ENCODE measurements at regions not wholly inside any gene's neighbourhood (a gene's known extent, or its start where the extent isn't known, plus 50 kb on each side); places are given as distances from the start of the nearest gene placed in this dataset.

- peaks cover 14% of the 10 kb centered on the region for H3K27me3 Mint-ChIP-seq (ENCODE audit: low read depth)
- no peak overlapping the region for H3K4me3 Mint-ChIP-seq
- ATAC-seq (no peak), DNase-seq (no peak)
- no peaks in the 10 kb centered on the region for H3K9me3 Mint-ChIP-seq
- no peaks in the 10 kb centered on the region for H3K4me1 Mint-ChIP-seq (ENCODE audit: low read depth)
- H3K36me3 Mint-ChIP-seq (ENCODE audit: insufficient read depth) = no peaks in the 10 kb centered on the region
Observed at GRCh38 chr10:43901744-43902504, 253.2 kb upstream of the ZNF32 start.

- Mint-ChIP-seq H3K27me3 (ENCODE audit: low read depth) (peaks cover 14% of the 10 kb centered on the region), H3K4me3 (no peak overlapping the region), H3K4me1 (ENCODE audit: low read depth) (no peaks in the 10 kb centered on the region), H3K36me3 (ENCODE audit: insufficient read depth) (no peaks in the 10 kb centered on the region), H3K9me3 (no peaks in the 10 kb centered on the region)
- DNase-seq (no peak), ATAC-seq (no peak)
Observed at GRCh38 chr10:43901302-43901701, 252.6 kb upstream of the ZNF32 start.

- Mint-ChIP-seq H3K9me3 (no peaks in the 10 kb centered on the region), H3K27me3 (ENCODE audit: low read depth) (peaks cover 14% of the 10 kb centered on the region), H3K36me3 (ENCODE audit: insufficient read depth) (no peaks in the 10 kb centered on the region), H3K4me3 (no peak overlapping the region), H3K4me1 (ENCODE audit: low read depth) (no peaks in the 10 kb centered on the region)
- DNase-seq = no peak
- no peak for ATAC-seq
Observed at GRCh38 chr10:43900571-43900970, 251.9 kb upstream of the ZNF32 start.

- Mint-ChIP-seq H3K4me3 (no peak overlapping the region), H3K4me1 (ENCODE audit: low read depth) (no peaks in the 10 kb centered on the region), H3K27me3 (ENCODE audit: low read depth) (peaks cover 13% of the 10 kb centered on the region), H3K36me3 (ENCODE audit: insufficient read depth) (no peaks in the 10 kb centered on the region), H3K9me3 (no peaks in the 10 kb centered on the region)
- ATAC-seq = no peak
- no peak for DNase-seq
Observed at GRCh38 chr10:43899224-43899959, 250.7 kb upstream of the ZNF32 start.

GRCh38 chr10:43898592-43898991 is 249.9 kb upstream of the ZNF32 start:
- DNase-seq (no peak), ATAC-seq (no peak)
- no peaks in the 10 kb centered on the region for H3K4me1 Mint-ChIP-seq (ENCODE audit: low read depth)
- no peak overlapping the region for H3K4me3 Mint-ChIP-seq
- H3K9me3 Mint-ChIP-seq = no peaks in the 10 kb centered on the region
- no peaks in the 10 kb centered on the region for H3K36me3 Mint-ChIP-seq (ENCODE audit: insufficient read depth)
- H3K27me3 Mint-ChIP-seq (ENCODE audit: low read depth) = peaks cover 13% of the 10 kb centered on the region

- ATAC-seq (peak in 1 of 2 donors; percentile 14), DNase-seq (no peak)
- no peaks in the 10 kb centered on the region for H3K4me1 Mint-ChIP-seq (ENCODE audit: low read depth)
- H3K36me3 Mint-ChIP-seq (ENCODE audit: insufficient read depth) = no peaks in the 10 kb centered on the region
- peaks cover 13% of the 10 kb centered on the region for H3K27me3 Mint-ChIP-seq (ENCODE audit: low read depth)
- no peaks in the 10 kb centered on the region for H3K9me3 Mint-ChIP-seq
- H3K4me3 Mint-ChIP-seq = no peak overlapping the region
Observed at GRCh38 chr10:43897765-43898419, 249.2 kb upstream of the ZNF32 start.

GRCh38 chr10:43892062-43892770 is 243.5 kb upstream of the ZNF32 start:
- ATAC-seq = no peak
- no peaks in the 10 kb centered on the region for H3K9me3 Mint-ChIP-seq
- peaks cover 9% of the 10 kb centered on the region for H3K27me3 Mint-ChIP-seq (ENCODE audit: low read depth)
- no peaks in the 10 kb centered on the region for H3K36me3 Mint-ChIP-seq (ENCODE audit: insufficient read depth)
- no peak for DNase-seq
- H3K4me3 Mint-ChIP-seq = no peak overlapping the region
- no peaks in the 10 kb centered on the region for H3K4me1 Mint-ChIP-seq (ENCODE audit: low read depth)

- no peaks in the 10 kb centered on the region for H3K4me1 Mint-ChIP-seq (ENCODE audit: low read depth)
- DNase-seq = no peak
- peaks cover 12% of the 10 kb centered on the region for H3K27me3 Mint-ChIP-seq (ENCODE audit: low read depth)
- H3K9me3 Mint-ChIP-seq = no peaks in the 10 kb centered on the region
- no peak for ATAC-seq
- no peak overlapping the region for H3K4me3 Mint-ChIP-seq
- H3K36me3 Mint-ChIP-seq (ENCODE audit: insufficient read depth) = no peaks in the 10 kb centered on the region
Observed at GRCh38 chr10:43891241-43891640, 242.6 kb upstream of the ZNF32 start.

- DNase-seq = no peak
- H3K9me3 Mint-ChIP-seq = no peaks in the 10 kb centered on the region
- H3K36me3 Mint-ChIP-seq (ENCODE audit: insufficient read depth) = no peaks in the 10 kb centered on the region
- no peak overlapping the region for H3K4me3 Mint-ChIP-seq
- no peaks in the 10 kb centered on the region for H3K4me1 Mint-ChIP-seq (ENCODE audit: low read depth)
- no peak for ATAC-seq
- H3K27me3 Mint-ChIP-seq (ENCODE audit: low read depth) = peaks cover 12% of the 10 kb centered on the region
Observed at GRCh38 chr10:43890124-43890523, 241.4 kb upstream of the ZNF32 start.

- Mint-ChIP-seq H3K4me3 (no peak overlapping the region), H3K9me3 (no peaks in the 10 kb centered on the region), H3K36me3 (ENCODE audit: insufficient read depth) (no peaks in the 10 kb centered on the region), H3K4me1 (ENCODE audit: low read depth) (no peaks in the 10 kb centered on the region), H3K27me3 (ENCODE audit: low read depth) (peaks cover 8% of the 10 kb centered on the region)
- no peak for ATAC-seq
- no peak for DNase-seq
Observed at GRCh38 chr10:43888586-43888985, 239.9 kb upstream of the ZNF32 start.

GRCh38 chr10:43885842-43886241 is 237.2 kb upstream of the ZNF32 start:
- ATAC-seq (no peak), DNase-seq (no peak)
- Mint-ChIP-seq H3K9me3 (no peaks in the 10 kb centered on the region), H3K36me3 (ENCODE audit: insufficient read depth) (no peaks in the 10 kb centered on the region), H3K4me1 (ENCODE audit: low read depth) (no peaks in the 10 kb centered on the region), H3K4me3 (no peak overlapping the region), H3K27me3 (ENCODE audit: low read depth) (peaks cover 3% of the 10 kb centered on the region)

- Mint-ChIP-seq H3K4me3 (no peak overlapping the region), H3K4me1 (ENCODE audit: low read depth) (no peaks in the 10 kb centered on the region), H3K9me3 (no peaks in the 10 kb centered on the region), H3K27me3 (ENCODE audit: low read depth) (peaks cover 3% of the 10 kb centered on the region), H3K36me3 (ENCODE audit: insufficient read depth) (no peaks in the 10 kb centered on the region)
- no peak for ATAC-seq
- no peak for DNase-seq
Observed at GRCh38 chr10:43885252-43885651, 236.6 kb upstream of the ZNF32 start.

GRCh38 chr10:43884501-43885105 is 235.9 kb upstream of the ZNF32 start:
- no peak for ATAC-seq
- no peaks in the 10 kb centered on the region for H3K9me3 Mint-ChIP-seq
- no peak for DNase-seq
- peaks cover 3% of the 10 kb centered on the region for H3K27me3 Mint-ChIP-seq (ENCODE audit: low read depth)
- H3K4me1 Mint-ChIP-seq (ENCODE audit: low read depth) = no peaks in the 10 kb centered on the region
- no peak overlapping the region for H3K4me3 Mint-ChIP-seq
- no peaks in the 10 kb centered on the region for H3K36me3 Mint-ChIP-seq (ENCODE audit: insufficient read depth)

- DNase-seq (no peak), ATAC-seq (no peak)
- no peaks in the 10 kb centered on the region for H3K36me3 Mint-ChIP-seq (ENCODE audit: insufficient read depth)
- H3K27me3 Mint-ChIP-seq (ENCODE audit: low read depth) = peaks cover 3% of the 10 kb centered on the region
- H3K4me3 Mint-ChIP-seq = no peak overlapping the region
- H3K9me3 Mint-ChIP-seq = no peaks in the 10 kb centered on the region
- H3K4me1 Mint-ChIP-seq (ENCODE audit: low read depth) = no peaks in the 10 kb centered on the region
Observed at GRCh38 chr10:43882711-43883110, 234.0 kb upstream of the ZNF32 start.
